ENCODE measurements at regions not wholly inside any gene's neighbourhood (a gene's known extent, or its start where the extent isn't known, plus 50 kb on each side); places are given as distances from the start of the nearest gene placed in this dataset.

GRCh38 chr6:72522735-72523141 lies 99.1 kb upstream of the KCNQ5 start:
- TF ChIP-seq, protein P1, sequence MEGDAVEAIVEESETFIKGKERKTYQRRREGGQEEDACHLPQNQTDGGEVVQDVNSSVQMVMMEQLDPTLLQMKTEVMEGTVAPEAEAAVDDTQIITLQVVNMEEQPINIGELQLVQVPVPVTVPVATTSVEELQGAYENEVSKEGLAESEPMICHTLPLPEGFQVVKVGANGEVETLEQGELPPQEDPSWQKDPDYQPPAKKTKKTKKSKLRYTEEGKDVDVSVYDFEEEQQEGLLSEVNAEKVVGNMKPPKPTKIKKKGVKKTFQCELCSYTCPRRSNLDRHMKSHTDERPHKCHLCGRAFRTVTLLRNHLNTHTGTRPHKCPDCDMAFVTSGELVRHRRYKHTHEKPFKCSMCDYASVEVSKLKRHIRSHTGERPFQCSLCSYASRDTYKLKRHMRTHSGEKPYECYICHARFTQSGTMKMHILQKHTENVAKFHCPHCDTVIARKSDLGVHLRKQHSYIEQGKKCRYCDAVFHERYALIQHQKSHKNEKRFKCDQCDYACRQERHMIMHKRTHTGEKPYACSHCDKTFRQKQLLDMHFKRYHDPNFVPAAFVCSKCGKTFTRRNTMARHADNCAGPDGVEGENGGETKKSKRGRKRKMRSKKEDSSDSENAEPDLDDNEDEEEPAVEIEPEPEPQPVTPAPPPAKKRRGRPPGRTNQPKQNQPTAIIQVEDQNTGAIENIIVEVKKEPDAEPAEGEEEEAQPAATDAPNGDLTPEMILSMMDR (IDR thresholded peaks at IDR 0.05), result no peak
- no peak for TF ChIP-seq POLR2A (IDR thresholded peaks at IDR 0.05)

All from esophagus squamous epithelium (tissue), 4 donors.